MM.1S (cell line): ENCODE measurements at regions not wholly inside any gene's neighbourhood (a gene's known extent, or its start where the extent isn't known, plus 50 kb on each side); places are given as distances from the start of the nearest gene placed in this dataset.

Experiments
- CTCF ChIP-seq: fragments of 300-600 bp; sonication (generic); IDR thresholded peaks from 2 replicates; pipeline ENCODE4 v1.5.1; 2016; ENCODE audit warnings: antibody characterized with exemption, low read length, mixed read lengths
- EZH2 ChIP-seq: fragments of 300-600 bp; sonication (generic); optimal IDR thresholded peaks from 2 replicates; pipeline ENCODE3; 2017; ENCODE audit warnings: low read depth, mild to moderate bottlenecking, antibody characterized with exemption, low read length, mixed read lengths
- EZH2phosphoT487 ChIP-seq: fragments of 300-600 bp; sonication (generic); IDR thresholded peaks from 2 replicates; pipeline ENCODE4 v1.6.1; 2018; ENCODE audit warnings: antibody characterized with exemption, low read length

- TF ChIP-seq CTCF, result no peak
- no peak for TF ChIP-seq EZH2
- no peak for TF ChIP-seq EZH2phosphoT487
Observed at GRCh38 chr18:54742120-54742519, 86.2 kb upstream of the RAB27B start.
